GM19397 (cell line): ENCODE measurements at regions not wholly inside any gene's neighbourhood (a gene's known extent, or its start where the extent isn't known, plus 50 kb on each side); places are given as distances from the start of the nearest gene placed in this dataset.

Experiments
- ATAC-seq: cut with Tn5 transposase; IDR thresholded peaks from one replicate; pipeline ENCODE4 v1.9.1; 2021; ENCODE audit warnings: mild to moderate bottlenecking, moderate library complexity; ENCODE audit not compliant: unreplicated experiment

DNA sequence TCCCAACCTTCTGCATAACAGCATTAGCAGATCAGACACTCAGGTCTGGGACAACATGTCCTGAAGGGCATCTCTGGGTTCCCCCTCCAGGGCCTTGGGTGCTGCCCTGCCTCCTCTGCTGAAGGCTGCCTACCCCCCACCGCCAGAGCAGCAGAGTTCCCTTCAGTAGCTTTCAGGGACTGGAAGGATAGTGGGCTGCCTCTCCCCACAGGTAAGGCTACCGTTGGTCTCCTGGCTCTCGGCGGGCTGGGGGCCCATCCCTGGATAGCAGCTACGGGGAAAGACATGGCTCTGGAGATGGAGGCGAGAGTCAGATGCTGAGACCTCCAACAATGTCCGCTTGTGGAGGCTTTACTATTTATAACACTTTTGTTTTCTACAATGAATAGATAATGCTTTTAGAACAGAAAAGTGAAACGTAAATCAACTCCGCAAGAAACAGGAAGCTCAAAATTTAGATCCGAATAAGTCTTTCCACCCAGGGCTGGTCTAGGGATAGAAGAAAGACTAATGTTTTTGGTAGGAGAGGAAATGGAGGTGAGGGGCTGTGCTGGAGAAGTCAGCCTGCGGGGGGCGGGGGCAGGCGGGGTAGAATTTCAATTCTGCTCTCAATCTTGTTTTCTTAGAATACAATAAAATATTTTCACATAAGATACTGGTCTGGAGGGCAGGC, 58.4 kb downstream of the ARL4C start:
- ATAC-seq = no peak

DNA sequence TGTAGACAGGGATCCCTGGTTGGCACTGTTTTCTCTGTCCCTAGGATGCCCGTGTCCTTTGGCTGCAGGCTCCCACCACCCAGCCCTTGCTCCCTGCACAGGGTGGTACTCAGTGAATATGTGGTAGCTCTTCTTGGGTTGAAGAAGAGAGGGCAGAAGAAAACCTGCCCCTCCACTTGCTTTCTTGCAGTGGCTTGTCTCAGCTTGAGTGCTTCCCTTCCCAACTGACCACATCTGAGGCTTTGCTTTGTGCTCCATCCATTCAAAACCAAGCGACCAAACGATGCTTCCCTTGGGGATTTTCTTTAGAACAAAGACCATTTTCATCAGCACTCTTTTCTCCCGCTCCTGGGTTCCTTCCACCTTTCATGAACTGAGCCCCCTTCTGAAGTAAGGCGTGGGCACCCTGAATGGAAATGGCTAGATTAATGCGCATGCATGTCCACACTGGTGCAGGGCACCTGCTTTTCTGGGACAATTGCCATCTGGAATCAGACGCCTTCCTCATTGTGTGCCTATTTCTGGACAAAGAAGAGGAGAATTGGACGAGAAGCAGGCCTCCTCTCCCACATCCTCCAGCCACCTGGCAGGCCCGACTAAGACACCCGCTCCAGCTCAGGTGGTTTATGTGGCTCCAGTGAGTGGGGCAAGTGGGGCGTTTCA, 59.1 kb downstream of the ARL4C start:
- ATAC-seq = no peak

DNA sequence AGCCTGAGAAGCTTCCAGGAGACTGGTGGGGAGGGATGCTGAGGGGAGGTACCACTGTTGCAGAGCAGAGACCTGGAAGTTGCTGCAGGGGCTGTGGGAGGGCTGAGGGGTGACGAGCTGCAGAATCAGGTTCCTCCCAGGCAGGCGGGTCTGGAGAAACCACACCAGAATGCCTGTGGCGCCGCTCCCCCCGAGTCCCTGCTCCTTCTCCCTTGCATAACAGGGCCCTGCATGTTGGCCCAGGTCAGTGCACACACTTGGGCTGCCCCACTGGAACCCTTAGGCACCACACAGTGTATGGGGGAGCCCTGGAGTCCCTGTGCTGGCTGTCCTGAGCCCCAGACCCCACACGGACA, 60.4 kb downstream of the ARL4C start:
- no peak for ATAC-seq

DNA sequence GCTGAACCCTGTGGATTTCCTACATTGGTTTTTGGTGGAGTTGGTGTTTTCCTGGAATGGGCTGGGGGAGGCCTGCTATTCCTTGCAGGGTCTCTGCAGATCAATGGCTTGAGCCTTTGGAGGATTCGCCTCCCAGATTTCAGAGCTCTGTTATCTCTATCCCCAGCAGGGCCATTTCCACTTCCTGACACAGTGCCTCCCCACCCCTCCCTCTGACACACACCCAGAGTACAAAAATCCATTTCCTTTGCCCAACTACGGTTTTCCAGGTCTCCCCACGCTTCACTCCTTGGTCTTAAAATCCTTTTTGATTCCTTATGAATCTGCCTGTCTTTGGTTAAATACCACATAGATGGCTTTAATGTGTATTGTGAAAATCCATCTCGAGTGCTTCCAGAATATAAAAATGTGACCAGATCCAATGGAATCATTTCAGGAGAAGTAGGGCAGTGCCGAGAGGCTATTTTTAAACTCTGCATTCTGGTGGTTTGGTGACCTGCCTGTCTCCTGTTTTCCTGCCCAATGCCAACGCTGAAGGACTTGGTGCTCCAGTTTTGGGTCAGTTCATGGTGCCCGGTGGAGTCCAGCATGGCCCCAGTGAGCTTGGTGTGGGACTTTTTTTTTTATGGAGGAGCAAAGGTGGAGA, 60.9 kb downstream of the ARL4C start:
- no peak for ATAC-seq

DNA sequence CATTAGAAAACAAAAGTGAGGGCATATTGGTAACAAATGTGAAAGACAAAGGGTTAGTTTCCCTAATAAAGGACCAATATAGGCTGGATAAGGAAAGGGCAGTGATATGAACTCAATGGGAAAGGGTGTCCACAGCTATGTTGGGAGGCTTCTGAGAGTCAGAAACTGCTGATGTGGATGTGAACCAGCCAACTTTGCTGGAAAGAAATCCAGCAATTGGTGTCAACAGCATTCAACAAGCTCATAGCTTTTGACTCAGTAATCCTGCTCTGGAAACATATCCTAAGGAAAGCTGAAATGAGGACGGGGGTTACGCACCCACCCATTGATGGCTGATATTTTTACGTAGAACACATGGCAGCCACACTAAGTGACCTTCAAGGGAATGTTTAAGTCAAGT, 63.7 kb downstream of the ARL4C start:
- no peak for ATAC-seq

DNA sequence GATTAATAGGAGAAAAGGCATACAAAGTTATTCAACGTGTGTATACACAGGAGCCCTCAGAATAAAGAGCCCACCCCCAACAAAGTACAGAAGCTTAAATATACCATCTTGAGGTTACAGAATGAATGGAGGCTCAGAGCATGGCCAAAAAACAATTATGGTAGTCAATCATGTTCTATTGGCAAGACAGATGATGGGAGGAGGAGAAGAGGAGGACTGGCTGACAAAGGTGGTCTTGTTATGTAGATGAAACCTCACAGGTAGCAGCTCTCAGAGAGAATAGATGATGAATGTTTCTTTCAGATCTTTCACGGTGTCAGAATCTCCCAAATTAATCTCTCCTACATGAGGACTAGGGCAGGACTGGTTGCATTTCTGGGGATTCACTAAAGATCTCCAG, 66.0 kb downstream of the ARL4C start:
- no peak for ATAC-seq

DNA sequence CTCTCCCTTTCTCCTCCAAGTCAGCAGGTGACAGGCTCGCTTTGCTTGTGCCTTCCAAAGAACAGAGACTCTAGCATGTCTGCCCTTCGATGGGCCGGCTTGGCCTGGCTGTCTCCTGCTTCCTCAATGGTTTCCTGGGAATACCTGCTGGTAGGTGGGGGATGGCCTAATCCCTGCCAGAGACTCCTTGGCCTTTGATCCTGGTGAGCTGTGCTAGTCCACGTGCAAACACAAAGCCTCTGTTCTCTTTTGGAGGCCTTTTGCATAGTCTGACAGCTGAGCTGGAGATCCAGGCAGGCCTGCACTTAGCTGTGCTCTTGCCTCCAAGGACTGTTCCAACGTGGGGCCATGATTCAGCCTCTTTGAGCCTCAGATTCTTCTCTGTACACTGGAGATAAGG, 67.6 kb downstream of the ARL4C start:
- no peak for ATAC-seq

DNA sequence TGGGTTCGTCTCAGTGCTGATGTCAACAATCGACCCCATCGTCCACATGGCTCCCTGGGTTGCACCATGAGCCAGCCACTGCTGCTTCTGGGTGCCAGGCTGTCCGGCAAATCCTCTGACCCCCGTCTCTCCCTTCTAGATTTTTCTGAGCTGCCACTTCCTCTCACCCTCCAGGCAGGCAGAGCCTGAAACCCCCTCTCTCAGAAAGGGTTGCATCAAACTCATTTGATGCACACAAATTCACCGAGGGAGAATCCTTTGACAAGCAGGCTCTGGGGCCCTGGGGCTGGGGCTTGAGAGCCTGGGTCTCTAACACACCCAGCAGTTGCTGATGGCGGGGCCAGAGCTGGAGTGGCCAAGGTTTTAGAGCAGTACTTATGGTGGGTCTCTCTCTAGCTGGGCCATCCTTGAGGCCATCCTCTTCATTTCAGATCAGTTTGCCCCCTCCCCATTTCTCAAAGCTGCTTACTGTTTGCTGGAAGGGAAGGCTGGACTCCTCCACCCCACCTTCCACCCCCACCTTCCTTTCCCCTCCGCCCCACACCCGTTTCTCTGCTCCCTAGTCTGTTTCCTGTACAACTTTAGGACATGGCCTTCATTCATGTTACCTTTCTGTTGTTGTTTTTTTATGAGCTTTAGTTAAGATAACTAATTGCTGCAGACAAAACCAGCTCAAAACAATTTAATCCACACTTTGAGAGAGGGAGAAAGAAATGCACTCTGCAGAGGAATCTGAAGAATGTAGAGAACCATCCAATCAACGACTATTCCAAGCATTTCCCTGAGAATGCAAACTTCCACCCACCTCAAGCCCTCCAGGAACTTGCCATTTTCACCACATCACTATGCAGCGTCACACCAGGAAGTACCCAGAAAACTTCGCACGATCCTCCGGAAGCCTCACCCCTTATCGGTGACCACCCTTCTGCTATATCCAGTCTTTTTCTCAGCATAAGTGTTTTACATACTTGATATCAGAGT, 69.5 kb downstream of the ARL4C start:
- no peak for ATAC-seq

DNA sequence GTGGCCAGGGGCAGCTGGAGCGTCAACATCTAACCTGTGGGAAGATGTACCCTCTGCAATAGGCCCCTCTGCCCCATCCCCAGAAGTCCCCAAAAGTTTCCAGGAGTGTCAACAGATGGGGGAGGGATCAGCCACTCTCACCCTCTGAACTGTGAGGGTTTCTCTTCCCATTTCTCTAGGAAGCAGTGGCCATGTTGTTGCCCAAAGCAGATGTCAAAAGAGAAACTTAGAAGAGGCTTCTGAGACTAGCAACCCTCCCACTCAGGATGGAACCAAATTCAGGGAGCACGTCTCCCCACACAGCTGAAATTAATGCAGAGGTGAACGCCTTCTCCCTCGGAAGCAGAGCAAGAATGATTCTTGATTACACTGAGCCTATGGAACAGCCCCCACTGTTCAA, 70.3 kb downstream of the ARL4C start:
- ATAC-seq = no peak

DNA sequence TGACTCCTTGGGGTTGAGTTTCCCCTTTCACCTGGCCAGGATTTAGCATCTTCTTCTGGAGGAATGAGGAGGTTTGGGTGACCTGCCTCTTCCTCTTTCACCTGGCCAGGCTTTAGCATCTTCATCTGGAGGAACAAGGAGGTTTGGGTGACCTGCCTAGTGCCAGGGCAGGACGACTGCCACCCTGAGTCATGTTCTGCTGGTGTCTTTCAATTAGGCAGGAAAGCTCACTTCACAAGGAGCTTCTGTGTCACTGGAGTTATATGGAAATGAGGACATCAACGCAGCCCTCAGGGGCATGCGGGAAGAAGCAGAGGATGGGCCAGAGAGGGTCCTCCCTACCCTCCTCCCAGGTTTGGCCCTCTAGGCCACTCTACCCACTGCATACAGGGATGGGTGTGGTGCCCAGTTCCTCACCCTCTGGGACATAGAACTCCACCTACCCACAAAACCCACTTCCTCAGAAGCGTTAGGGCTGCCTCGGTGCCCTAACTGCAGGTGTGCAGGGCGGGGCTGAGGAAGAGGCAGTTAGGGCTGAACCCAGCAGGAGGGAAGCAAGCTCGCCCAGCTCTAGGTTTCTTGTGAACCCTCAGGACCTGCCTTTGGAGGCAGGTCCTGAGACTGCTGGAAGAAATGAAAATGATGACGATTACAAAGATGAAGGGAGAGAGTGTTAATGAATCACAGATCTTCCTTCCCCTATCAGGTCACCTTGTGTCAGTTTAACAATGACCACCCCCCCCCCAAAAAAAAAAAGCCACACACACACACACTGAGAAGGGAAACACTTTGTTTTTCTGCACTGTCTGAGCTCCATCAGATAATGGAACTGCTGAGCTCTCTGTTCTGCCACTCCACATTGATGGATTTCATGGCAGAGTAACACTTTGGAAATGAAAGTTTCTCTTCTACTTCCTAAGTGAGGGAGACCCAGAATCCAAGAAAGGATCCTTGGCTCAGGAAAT, 71.0 kb downstream of the ARL4C start:
- peak; percentile 88 for ATAC-seq

DNA sequence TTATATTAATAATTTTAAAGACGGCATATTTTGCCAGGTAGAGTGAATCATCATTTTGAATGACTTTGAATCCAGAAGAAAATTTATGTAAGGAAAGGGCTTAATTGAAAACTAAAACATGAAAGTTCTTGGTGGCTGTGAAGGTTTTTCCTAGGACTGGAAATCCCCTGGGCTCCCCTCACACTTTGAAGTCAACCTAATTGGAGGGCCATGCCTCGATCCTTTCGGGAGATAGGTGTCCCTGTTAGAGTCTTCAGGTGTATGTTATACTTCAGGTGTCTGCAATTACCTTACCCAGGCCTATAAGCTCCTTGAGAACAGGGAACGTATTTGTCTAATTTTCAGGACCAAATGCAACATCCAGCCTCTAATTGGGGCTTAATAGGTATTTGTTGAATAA, 73.0 kb downstream of the ARL4C start:
- no peak for ATAC-seq

DNA sequence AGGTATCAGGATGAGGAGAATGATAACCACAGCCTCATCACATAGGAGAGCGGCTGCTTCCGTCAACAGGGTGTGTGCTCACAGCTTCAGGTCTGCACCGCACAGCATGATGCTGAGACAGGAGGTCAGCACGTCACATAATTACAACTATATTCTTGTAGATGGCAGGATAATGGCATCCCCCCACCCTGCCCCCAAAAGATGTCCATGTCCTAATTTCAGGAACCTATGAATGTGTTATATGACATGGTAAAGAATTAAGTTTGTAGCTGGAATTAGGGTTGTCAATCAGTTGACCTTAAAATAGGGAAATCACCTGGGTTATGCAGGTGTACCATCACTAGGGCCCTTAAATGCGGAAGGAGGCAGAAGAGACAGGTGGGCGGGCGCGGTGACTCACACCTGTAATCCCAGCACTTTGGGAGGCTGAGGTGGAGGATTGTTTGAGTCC, 73.9 kb downstream of the ARL4C start:
- no peak for ATAC-seq

DNA sequence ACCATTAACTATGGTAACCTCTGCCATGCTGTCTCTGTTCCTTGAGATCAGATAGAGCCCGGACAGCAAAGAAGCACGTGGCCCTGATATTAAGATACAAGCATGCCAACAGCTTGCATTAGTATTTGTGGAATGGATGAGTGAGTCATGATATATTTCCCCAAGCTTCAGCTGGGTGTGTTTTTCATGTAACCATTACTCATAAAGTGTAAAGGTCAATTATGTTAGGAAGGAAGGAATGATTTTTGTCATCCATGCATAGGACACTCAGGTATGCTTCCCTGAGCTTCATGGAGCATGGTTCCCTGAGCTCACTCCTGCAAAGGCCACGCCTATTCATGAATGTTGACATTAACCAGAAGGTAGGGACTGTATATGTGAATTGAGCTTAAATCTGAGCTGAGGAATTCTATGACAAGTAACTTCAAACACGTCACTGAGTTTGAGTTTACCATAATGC, 74.6 kb downstream of the ARL4C start:
- ATAC-seq = no peak

DNA sequence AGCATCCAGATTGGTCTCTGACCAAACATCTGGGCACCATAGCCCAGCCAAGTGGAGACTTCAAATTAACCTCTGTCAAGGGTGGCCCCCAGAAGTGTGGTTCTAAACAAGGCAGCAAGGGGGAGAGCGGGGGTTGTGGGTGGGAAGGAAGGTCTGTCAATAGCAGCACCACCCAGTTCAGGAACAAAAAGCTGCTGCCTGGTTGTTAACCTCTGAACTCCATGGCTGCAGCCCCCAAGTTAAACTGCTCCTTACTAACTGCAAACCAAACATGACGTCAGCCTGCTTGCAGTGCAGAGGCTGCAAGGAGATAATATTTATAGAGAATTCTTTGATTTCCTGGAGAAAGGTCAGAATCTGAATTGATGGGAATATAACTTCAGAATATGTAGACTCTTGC, 76.5 kb downstream of the ARL4C start:
- no peak for ATAC-seq

DNA sequence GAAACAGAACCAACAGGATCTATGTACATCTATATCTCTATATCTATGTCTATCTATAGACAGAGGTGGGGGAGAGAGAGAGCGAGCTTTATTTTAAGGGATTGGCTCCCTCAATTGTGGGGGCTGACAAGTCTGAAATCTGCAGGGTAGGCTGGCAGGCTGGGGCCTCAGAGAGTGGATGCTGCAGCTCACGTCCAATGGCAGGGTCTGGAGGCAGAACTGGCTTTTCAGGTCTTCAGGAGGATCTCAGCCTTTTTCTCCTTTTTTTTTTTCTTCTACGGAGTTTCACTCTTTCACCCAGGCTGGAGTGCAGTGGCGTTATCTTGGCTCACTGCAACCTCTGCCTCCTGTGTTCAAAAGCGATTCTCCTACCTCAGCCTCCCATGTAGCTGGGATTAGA, 77.2 kb downstream of the ARL4C start:
- ATAC-seq = no peak

DNA sequence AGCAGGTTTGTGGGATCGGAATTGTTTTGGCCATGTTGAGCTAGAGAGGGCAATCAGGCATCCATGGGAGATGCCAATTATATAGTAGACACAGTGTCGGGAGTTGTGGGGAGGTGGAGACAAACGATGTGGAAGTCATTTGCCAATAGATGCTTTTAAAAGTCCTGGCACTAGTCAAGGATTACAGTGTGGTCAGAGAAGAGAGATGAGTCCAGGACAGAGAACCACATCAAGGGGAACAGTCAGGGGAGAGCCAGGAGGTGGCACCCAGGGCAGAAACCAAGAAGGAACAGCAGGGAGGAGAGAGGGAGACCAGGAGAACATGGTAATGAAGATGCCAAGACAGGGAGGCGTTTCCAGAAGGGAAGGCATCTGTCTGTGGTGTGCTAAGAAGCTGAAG, 81.2 kb downstream of the ARL4C start:
- ATAC-seq = no peak

DNA sequence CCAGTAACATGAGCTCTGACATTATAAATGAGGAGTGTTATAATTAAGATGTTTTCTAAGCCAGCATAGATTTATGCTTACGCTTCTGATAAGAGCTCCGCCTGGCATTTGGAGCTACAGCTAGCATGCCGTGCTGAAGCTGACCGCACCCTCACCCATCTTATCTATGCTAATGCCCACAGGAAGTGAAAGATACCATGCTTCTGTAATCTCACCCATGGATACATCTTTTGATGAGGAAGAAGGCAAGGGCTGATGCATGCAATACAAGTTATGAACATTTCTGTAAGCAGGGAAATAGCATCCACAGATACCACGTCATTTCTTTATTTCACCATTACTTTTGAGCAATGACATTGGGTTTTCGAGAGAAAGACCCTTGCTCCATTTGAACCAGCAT, 82.3 kb downstream of the ARL4C start:
- no peak for ATAC-seq

DNA sequence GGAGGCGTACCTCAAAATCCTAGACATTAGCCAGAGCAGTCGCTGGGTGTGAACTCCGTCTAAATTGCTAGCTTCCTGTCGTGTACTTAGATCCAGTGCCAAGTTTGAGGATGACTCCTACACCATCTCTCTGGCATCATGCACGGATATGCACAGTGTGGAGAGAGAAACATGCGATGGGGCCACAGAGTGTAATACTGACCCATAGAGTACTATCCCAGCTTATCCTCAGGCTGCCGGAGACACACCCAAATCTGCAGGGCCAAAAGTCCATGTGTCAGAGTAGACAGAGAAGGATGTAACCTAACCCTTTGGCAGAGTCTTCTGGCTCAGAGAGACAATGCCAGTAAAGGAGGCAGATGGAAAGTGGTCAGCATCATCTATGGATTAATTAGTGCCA, 84.2 kb downstream of the ARL4C start:
- no peak for ATAC-seq

DNA sequence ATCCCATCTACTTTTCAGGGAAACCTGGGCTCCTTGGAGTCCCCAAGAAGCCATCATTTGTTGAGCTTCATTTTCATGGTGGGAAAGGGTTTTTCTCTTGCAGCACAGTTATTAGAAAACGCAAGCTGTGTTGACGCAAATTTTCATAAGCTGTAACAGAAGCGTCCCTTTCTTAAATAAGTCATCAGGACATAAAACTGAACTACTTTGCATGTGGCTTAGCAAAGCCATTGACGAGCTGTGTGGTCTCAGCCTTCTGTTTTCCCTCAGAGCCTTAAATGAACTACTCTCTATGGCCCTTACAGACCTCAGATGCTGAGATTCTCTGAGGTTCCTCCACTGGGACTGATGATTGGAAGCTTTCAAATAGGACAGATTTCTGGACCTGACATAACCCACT, 85.1 kb downstream of the ARL4C start:
- no peak for ATAC-seq

DNA sequence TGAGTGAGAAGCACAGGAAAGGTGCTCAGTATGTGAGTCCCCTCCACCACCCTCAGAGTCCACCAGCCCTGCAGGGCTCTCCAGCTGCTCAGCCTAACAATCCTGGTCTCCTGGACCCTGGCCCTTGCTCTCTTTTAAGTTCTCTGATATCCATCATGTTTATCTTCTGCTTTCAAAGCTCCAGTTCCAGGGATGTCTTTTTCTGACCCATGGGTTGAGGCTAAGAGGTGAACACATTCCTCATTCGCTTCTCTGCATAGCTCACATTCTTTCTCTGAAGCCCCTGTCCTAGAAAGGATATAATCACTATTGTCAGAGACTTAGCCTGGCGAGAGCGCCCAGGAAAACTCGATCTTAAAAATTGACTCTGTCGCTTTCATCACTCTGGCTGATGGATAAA, 86.4 kb downstream of the ARL4C start:
- ATAC-seq = no peak
